OCI-LY3 (cell line): ENCODE measurements at regions not wholly inside any gene's neighbourhood (a gene's known extent, or its start where the extent isn't known, plus 50 kb on each side); places are given as distances from the start of the nearest gene placed in this dataset.

Source experiments
- CTCF ChIP-seq: fragments of 200-600, 300-600 bp; sonication (generic); IDR thresholded peaks from 2 replicates; pipeline ENCODE4 v1.5.1; 2014; ENCODE audit warnings: antibody characterized with exemption, low read length, low read depth
- EZH2phosphoT487 ChIP-seq: fragments of 200-600 bp; shearing (Covaris generic); IDR thresholded peaks from 2 replicates; pipeline ENCODE4 v1.6.1; 2018; ENCODE audit warnings: antibody characterized with exemption, mixed run types, low read depth

GRCh38 chr18:30350263-30350662, 692.3 kb downstream of the DSC3 start:
- TF ChIP-seq CTCF (no peak), EZH2phosphoT487 (no peak)
